ENCODE measurements at regions not wholly inside any gene's neighbourhood (a gene's known extent, or its start where the extent isn't known, plus 50 kb on each side); places are given as distances from the start of the nearest gene placed in this dataset.
A peak's percentile ranks its signal among the peaks of the same experiment; 100 is the strongest.
"Not testable (repeated sequence)": the region's sequence is repeated elsewhere in the genome, so short reads cannot be mapped to it uniquely, and the experiment has no call there.

- DNase-seq (ENCODE audit: extremely low read depth, low read depth), result no peak
These were observed 478.0 kb upstream of the DDX18 start for GRCh38 chr2:117336496-117336895.

- DNase-seq (ENCODE audit: extremely low read depth, low read depth), result not testable (repeated sequence)
These were observed 476.5 kb upstream of the DDX18 start for GRCh38 chr2:117337981-117338380.

- no peak for DNase-seq (ENCODE audit: extremely low read depth, low read depth)
These were observed 474.5 kb upstream of the DDX18 start for GRCh38 chr2:117339980-117340379.

GRCh38 chr2:117341690-117342089, 472.8 kb upstream of the DDX18 start:
- no peak for DNase-seq (ENCODE audit: extremely low read depth, low read depth)

GRCh38 chr2:117342415-117342814, 472.1 kb upstream of the DDX18 start:
- DNase-seq (ENCODE audit: extremely low read depth, low read depth), result no peak

- no peak for DNase-seq (ENCODE audit: extremely low read depth, low read depth)
These were observed 464.8 kb upstream of the DDX18 start for GRCh38 chr2:117349687-117350086.

GRCh38 chr2:117351396-117351795, 463.1 kb upstream of the DDX18 start:
- DNase-seq (ENCODE audit: extremely low read depth, low read depth), result no peak

GRCh38 chr2:117359266-117359914, 455.1 kb upstream of the DDX18 start:
- no peak for DNase-seq (ENCODE audit: extremely low read depth, low read depth)

- DNase-seq (ENCODE audit: extremely low read depth, low read depth), result no peak
These were observed 453.9 kb upstream of the DDX18 start for GRCh38 chr2:117360586-117360985.

GRCh38 chr2:117378653-117379052, 435.8 kb upstream of the DDX18 start:
- no peak for DNase-seq (ENCODE audit: extremely low read depth, low read depth)

GRCh38 chr2:117379928-117380327, 434.6 kb upstream of the DDX18 start:
- no peak for DNase-seq (ENCODE audit: extremely low read depth, low read depth)

GRCh38 chr2:117383997-117384396, 430.5 kb upstream of the DDX18 start:
- not testable (repeated sequence) for DNase-seq (ENCODE audit: extremely low read depth, low read depth)

- DNase-seq (ENCODE audit: extremely low read depth, low read depth), result no peak
These were observed 418.3 kb upstream of the DDX18 start for GRCh38 chr2:117396161-117396560.

GRCh38 chr2:117401582-117401981, 412.9 kb upstream of the DDX18 start:
- no peak for DNase-seq (ENCODE audit: extremely low read depth, low read depth)

GRCh38 chr2:117406443-117406842, 408.0 kb upstream of the DDX18 start:
- DNase-seq (ENCODE audit: extremely low read depth, low read depth), result no peak

- no peak for DNase-seq (ENCODE audit: extremely low read depth, low read depth)
These were observed 406.7 kb upstream of the DDX18 start for GRCh38 chr2:117407746-117408145.

- no peak for DNase-seq (ENCODE audit: extremely low read depth, low read depth)
These were observed 405.0 kb upstream of the DDX18 start for GRCh38 chr2:117409443-117409842.

- no peak for DNase-seq (ENCODE audit: extremely low read depth, low read depth)
These were observed 402.5 kb upstream of the DDX18 start for GRCh38 chr2:117411983-117412382.

GRCh38 chr2:117432746-117433145, 381.7 kb upstream of the DDX18 start:
- no peak for DNase-seq (ENCODE audit: extremely low read depth, low read depth)

- DNase-seq (ENCODE audit: extremely low read depth, low read depth), result no peak
These were observed 377.8 kb upstream of the DDX18 start for GRCh38 chr2:117436697-117437096.

- peak; percentile 20 for DNase-seq (ENCODE audit: extremely low read depth, low read depth)
These were observed 344.0 kb upstream of the DDX18 start for GRCh38 chr2:117470311-117471095.

- DNase-seq (ENCODE audit: extremely low read depth, low read depth), result no peak
These were observed 332.9 kb upstream of the DDX18 start for GRCh38 chr2:117481608-117482007.

All from NCI-H460 (cell line).